GM13977 (cell line): ENCODE measurements at regions not wholly inside any gene's neighbourhood (a gene's known extent, or its start where the extent isn't known, plus 50 kb on each side); places are given as distances from the start of the nearest gene placed in this dataset.

Source experiments
- DNase-seq: peaks from one replicate; pipeline ENCODE4 v3.0.0; 2012; ENCODE audit warnings: low spot score
- CTCF ChIP-seq: IDR thresholded peaks from 2 replicates; pipeline ENCODE4 v1.5.1; 2012; ENCODE audit warnings: mild to moderate bottlenecking, control low read depth; ENCODE audit not compliant: insufficient read depth; ENCODE audit errors: extremely low read depth, missing control alignments
- in situ Hi-C: fragments of 300-500 bp; cut with MboI; formaldehyde crosslinking; loops from one replicate; pipeline ENCODE4 v1.12.0; 2022; ENCODE audit warnings: low sequenced_read_pairs, low pct_unique_long_range_greater_than_20kb, mixed read lengths, inconsistent platforms; ENCODE audit not compliant: unreplicated experiment

- TF ChIP-seq CTCF = no peak
- in situ Hi-C loops = no loop called here
- DNase-seq = no peak
Observed at GRCh38 chr6:94361304-94362060, 942.1 kb upstream of the EPHA7 start.

GRCh38 chr6:94357381-94357980 lies 938.1 kb upstream of the EPHA7 start:
- in situ Hi-C loops = no loop called here
- TF ChIP-seq CTCF = no peak
- DNase-seq = no peak

DNA sequence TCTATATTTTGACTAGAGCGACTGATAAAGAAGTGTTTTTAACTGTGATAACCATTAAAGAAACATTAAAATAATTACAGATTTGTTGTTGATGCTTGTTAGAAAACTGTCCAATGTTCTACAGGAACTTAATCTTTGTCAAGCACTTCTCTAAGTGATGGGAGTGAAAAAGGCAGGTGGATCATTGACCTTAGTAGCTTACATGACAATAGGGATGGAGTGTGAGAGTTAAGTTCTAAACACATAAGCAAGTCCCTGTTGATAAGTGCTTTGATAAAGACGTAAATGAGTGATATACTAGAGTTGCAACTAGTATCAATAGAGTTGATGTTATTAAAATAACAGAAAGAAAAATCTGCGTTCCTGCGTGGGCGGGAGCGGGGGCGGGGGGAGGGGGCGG lies 931.5 kb upstream of the EPHA7 start:
- in situ Hi-C loops = no loop called here
- no peak for TF ChIP-seq CTCF
- DNase-seq = no peak

DNA sequence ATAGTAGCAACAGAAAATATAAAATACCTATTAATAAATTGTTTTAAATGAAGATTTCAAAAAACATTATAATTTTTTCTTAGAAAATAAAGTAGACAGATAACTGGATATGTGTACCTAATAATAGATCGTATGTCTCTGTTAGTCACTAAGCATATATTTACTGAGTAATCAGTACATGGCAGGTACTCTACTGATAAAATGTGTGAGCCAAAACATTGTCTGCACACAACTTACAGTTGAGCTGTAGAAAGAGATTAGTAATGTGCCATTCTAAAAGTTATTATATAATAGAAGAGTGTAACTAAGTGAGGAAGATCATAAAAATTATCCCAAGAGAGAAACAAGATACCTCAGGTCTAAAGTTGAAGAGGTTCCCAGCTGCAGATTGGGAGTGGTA lies 929.9 kb upstream of the EPHA7 start:
- no peak for DNase-seq
- no peak for TF ChIP-seq CTCF
- in situ Hi-C loops = no loop called here

GRCh38 chr6:94344866-94345265 lies 925.5 kb upstream of the EPHA7 start:
- DNase-seq = no peak
- TF ChIP-seq CTCF = no peak

GRCh38 chr6:94341173-94341572 lies 921.8 kb upstream of the EPHA7 start:
- in situ Hi-C loops = no loop called here
- no peak for TF ChIP-seq CTCF
- no peak for DNase-seq

More at GRCh38 chr6:94344866-94345265, 925.5 kb upstream of the EPHA7 start:
- in situ Hi-C loops = no loop called here
